Naive thymus-derived CD4-positive, alpha-beta T cell (primary cell): ENCODE measurements at regions not wholly inside any gene's neighbourhood (a gene's known extent, or its start where the extent isn't known, plus 50 kb on each side); places are given as distances from the start of the nearest gene placed in this dataset.

Experiments used
- ATAC-seq: fragments of 150-1000 bp; cut with Tn5 transposase; 2 replicates; pipeline ENCODE4 v1.10.0; 2021; ENCODE audit warnings: mild to moderate bottlenecking, moderate library complexity
- CTCF ChIA-PET: fragments of 350-600 bp; sonication (Branson Sonifier 250); formaldehyde crosslinking; loops from one replicate; lab custom pipeline; 2021; ENCODE audit warnings: antibody characterized with exemption; lab: Charles Lee
- POLR2A ChIA-PET: fragments of 350-600 bp; sonication (Branson Sonifier 250); formaldehyde crosslinking; loops from one replicate; lab custom pipeline; 2021; ENCODE audit warnings: antibody characterized with exemption, inconsistent platforms; lab: Charles Lee
- DNase-seq, 9 donors: peaks; one replicate each; pipeline versions ENCODE4 v3.0.0 to v3.0.0-alpha.2; 2020 to 2022; ENCODE audit warnings: mixed read lengths in 1 of 9
- H3K27ac ChIP-seq: one replicate; pipeline ENCODE4 v1.7.0; 2013; ENCODE audit warnings: mild to moderate bottlenecking, low read depth, low read length, moderate library complexity
- H3K27me3 ChIP-seq, 2 donors: one replicate each; pipeline ENCODE4 v1.7.0; 2013; ENCODE audit warnings: low read length in 2 of 2, mild to moderate bottlenecking in 2 of 2, moderate library complexity in 2 of 2; ENCODE audit not compliant: control insufficient read depth in 2 of 2, insufficient read depth in 2 of 2
- H3K36me3 ChIP-seq, 3 experiments: 1 replicate in 2 of 3; 2 replicates in 1 of 3; pipeline ENCODE4 v1.7.0; 2013; ENCODE audit warnings: low read length in 3 of 3, mild to moderate bottlenecking in 3 of 3, moderate library complexity in 1 of 3; ENCODE audit not compliant: insufficient read depth in 3 of 3, control insufficient read depth in 2 of 3
- H3K4me1 ChIP-seq, 2 donors: one replicate each; pipeline ENCODE4 v1.7.0; 2013; ENCODE audit warnings: low read length in 2 of 2, mild to moderate bottlenecking in 2 of 2, moderate library complexity in 1 of 2; ENCODE audit not compliant: control insufficient read depth in 2 of 2, insufficient read depth in 2 of 2
- H3K4me3 ChIP-seq: 2 replicates; pipeline ENCODE4 v1.7.0; 2013; ENCODE audit warnings: mild to moderate bottlenecking, low read length
- H3K9me3 ChIP-seq, 3 experiments: 1 replicate in 2 of 3; 2 replicates in 1 of 3; pipeline ENCODE4 v1.7.0; 2013; ENCODE audit warnings: low read length in 3 of 3; ENCODE audit not compliant: control insufficient read depth in 2 of 3
- H3K27ac Mint-ChIP-seq, 9 donors: one replicate each; pipeline ENCODE4 v1.8.0; 2020 to 2022; ENCODE audit warnings: mixed read lengths in 9 of 9, mild to moderate bottlenecking in 8 of 9, moderate library complexity in 5 of 9, inconsistent platforms in 2 of 9
- H3K27me3 Mint-ChIP-seq, 5 donors: one replicate each; pipeline ENCODE4 v1.8.0; 2021 to 2022; ENCODE audit warnings: mixed read lengths in 5 of 5, mild to moderate bottlenecking in 1 of 5
- H3K36me3 Mint-ChIP-seq, 5 donors: one replicate each; pipeline ENCODE4 v1.8.0; 2020 to 2022; ENCODE audit warnings: mixed read lengths in 5 of 5, mild to moderate bottlenecking in 3 of 5, inconsistent platforms in 1 of 5
- H3K4me1 Mint-ChIP-seq, 7 donors: one replicate each; pipeline ENCODE4 v1.8.0; 2020 to 2022; ENCODE audit warnings: mixed read lengths in 7 of 7, mild to moderate bottlenecking in 3 of 7, inconsistent platforms in 1 of 7
- H3K4me3 Mint-ChIP-seq, 10 donors: one replicate each; pipeline ENCODE4 v1.8.0; 2020 to 2022; ENCODE audit warnings: mild to moderate bottlenecking in 10 of 10, mixed read lengths in 10 of 10, moderate library complexity in 6 of 10, inconsistent platforms in 2 of 10
- H3K9me3 Mint-ChIP-seq, 11 donors: one replicate each; pipeline ENCODE4 v1.8.0; 2020 to 2022; ENCODE audit warnings: mixed read lengths in 11 of 11, mild to moderate bottlenecking in 4 of 11, inconsistent platforms in 1 of 11, moderate library complexity in 1 of 11
- intact Hi-C, 2 donors: fragments of 100-400 bp; cut with micrococcal nuclease; formaldehyde crosslinking; loops; one replicate each; pipeline ENCODE4 v1.15.1; 2023

DNA sequence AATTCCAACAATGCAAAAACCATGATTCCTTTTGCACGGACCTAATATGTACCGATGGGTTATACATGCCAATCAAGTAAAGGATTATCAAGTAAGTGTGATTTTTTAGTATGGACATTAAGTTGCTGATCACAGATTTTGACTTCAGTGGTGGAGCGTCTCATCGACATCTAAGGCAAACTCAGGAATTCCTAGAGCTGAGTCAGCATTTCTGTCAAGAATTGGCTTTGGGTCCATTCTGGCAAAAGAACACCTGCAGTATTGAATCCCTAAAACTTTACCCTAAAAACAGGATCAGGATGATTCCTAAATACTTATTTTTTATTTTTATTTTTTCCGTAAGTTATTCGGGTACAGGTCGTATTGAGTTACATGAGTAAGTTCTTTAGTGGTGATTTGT is 83.6 kb downstream of the HPGD start:
- Mint-ChIP-seq H3K27me3 (peaks cover 0 to 8% (median 0%) of the 10 kb centered on the region in 5 donors), H3K36me3 (no peaks in the 10 kb centered on the region), H3K4me3 (no peak overlapping the region), H3K27ac (no peak overlapping the region), H3K4me1 (peaks cover 0 to 2% (median 0%) of the 10 kb centered on the region in 7 donors), H3K9me3 (peaks cover 0 to 8% (median 2%) of the 10 kb centered on the region in 11 donors)
- H3K27ac ChIP-seq = no peak overlapping the region
- H3K9me3 ChIP-seq = no peaks in the 10 kb centered on the region
- H3K36me3 ChIP-seq = no peaks in the 10 kb centered on the region
- H3K4me1 ChIP-seq = no peaks in the 10 kb centered on the region
- no peak overlapping the region for H3K4me3 ChIP-seq
- ChIA-PET CTCF (no interaction called here), POLR2A (no interaction called here)
- intact Hi-C loops = no loop called here
- DNase-seq = no peak
- no peak for ATAC-seq
- no peaks in the 10 kb centered on the region for H3K27me3 ChIP-seq

DNA sequence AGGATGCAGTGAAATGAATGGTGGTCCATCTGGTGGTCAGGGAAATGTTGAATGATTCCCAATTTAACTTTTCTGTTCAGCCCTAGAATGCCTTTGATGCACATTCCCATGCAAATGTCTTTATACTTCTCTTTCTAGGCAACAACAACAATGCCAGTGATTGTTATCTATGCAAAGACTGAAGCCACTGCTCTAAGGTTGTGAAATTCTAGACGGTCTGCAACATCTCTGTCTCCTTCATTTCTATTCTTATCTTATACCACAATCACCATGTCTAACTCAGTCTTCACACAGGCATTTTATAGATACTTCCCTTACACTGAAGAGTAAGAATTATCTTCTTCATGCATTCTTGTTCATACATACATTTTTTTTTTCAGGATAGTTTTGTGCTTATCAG is 84.5 kb downstream of the HPGD start:
- H3K4me3 Mint-ChIP-seq = no peak overlapping the region

DNA sequence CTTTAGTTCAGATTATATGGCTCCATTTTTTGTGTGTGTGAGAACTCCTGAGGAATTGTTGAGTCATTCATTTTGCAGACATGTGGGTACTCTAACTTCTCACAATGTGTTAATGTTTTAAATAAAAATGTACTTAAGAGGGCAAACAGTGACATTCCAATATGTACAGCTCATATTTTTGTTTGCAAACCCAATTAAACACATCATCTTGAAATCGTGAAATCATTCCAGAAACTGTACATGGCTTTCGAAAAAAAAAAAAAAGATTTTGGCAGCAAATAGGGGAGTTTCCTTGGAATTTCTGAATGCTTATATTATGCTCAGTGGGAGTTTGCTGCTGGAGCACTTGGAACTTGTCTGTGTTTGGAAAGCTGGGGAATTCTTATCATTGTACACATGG is 85.0 kb downstream of the HPGD start:
- H3K9me3 ChIP-seq = no peaks in the 10 kb centered on the region
- H3K36me3 ChIP-seq = no peaks in the 10 kb centered on the region
- H3K4me3 ChIP-seq = no peak overlapping the region
- DNase-seq (no peak), ATAC-seq (no peak)
- peaks cover 0 to 5% (median 3%) of the 10 kb centered on the region in 11 donors for H3K9me3 Mint-ChIP-seq
- H3K4me1 Mint-ChIP-seq = peaks cover 0 to 2% (median 0%) of the 10 kb centered on the region in 7 donors
- H3K27me3 Mint-ChIP-seq = peaks cover 0 to 8% (median 0%) of the 10 kb centered on the region in 5 donors
- no peaks in the 10 kb centered on the region for H3K4me1 ChIP-seq
- H3K27me3 ChIP-seq = no peaks in the 10 kb centered on the region
- POLR2A ChIA-PET = no interaction called here
- H3K4me3 Mint-ChIP-seq = no peak overlapping the region
- CTCF ChIA-PET = no interaction called here
- H3K27ac ChIP-seq = no peak overlapping the region
- H3K27ac Mint-ChIP-seq = no peak overlapping the region
- peaks cover 0 to 3% (median 0%) of the 10 kb centered on the region in 5 donors for H3K36me3 Mint-ChIP-seq
- intact Hi-C loops = no loop called here

More for the DNA sequence above, 84.5 kb downstream of the HPGD start:
- ChIA-PET CTCF (no interaction called here), POLR2A (no interaction called here)
- H3K4me1 Mint-ChIP-seq = peaks cover 0 to 2% (median 0%) of the 10 kb centered on the region in 7 donors
- Histone ChIP-seq H3K4me3 (no peak overlapping the region), H3K36me3 (no peaks in the 10 kb centered on the region), H3K27me3 (no peaks in the 10 kb centered on the region), H3K4me1 (no peaks in the 10 kb centered on the region), H3K9me3 (no peaks in the 10 kb centered on the region), H3K27ac (no peak overlapping the region)
- H3K27ac Mint-ChIP-seq = no peak overlapping the region
- DNase-seq = no peak
- intact Hi-C loops = no loop called here
- H3K9me3 Mint-ChIP-seq = peaks cover 0 to 4% (median 3%) of the 10 kb centered on the region in 11 donors
- ATAC-seq = peak; percentile 50
- H3K36me3 Mint-ChIP-seq = peaks cover 0 to 3% (median 0%) of the 10 kb centered on the region in 5 donors
- peaks cover 0 to 8% (median 0%) of the 10 kb centered on the region in 5 donors for H3K27me3 Mint-ChIP-seq

DNA sequence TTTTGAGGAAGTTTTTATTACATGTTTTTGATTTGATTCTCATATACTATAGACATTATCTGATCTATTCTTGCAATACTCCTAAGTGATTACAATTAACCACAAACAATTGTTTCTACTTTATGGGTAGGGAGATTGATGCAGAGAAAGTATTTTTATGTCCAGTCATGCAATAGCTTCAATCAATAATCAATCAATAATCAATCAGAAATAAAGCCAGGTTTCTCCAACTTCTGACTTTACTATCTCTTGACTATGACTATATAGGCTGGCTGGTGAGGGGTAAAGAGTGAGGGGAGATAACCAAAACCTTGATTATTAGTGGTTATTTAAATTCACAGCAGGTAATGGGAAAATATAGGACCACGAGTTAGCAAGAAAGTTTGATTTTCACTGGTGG is 85.9 kb downstream of the HPGD start:
- CTCF ChIA-PET = no interaction called here
- H3K36me3 Mint-ChIP-seq = peaks cover 0 to 3% (median 0%) of the 10 kb centered on the region in 5 donors
- peaks cover 0 to 8% (median 0%) of the 10 kb centered on the region in 5 donors for H3K27me3 Mint-ChIP-seq

DNA sequence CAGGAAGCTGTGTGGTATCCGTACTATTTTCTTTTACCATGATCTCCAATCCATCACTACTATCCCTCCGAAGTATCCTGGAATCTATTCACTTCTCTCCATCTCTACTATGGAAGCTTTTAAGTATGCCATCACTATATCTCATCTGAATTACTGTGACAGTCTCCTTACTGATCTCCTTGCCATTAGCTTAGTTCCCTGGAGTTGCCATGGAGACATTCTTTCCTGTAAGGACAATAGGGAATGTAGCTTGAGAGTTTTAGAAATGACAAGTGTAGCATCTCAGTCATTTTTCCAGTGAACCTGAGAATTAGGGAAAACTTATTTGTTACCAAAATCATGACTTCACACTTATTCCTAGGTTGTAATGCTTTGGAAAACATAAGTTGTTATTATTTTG is 86.3 kb downstream of the HPGD start:
- Histone ChIP-seq H3K4me3 (no peak overlapping the region), H3K27me3 (no peaks in the 10 kb centered on the region), H3K36me3 (no peaks in the 10 kb centered on the region), H3K9me3 (no peaks in the 10 kb centered on the region), H3K4me1 (no peaks in the 10 kb centered on the region), H3K27ac (no peak overlapping the region)
- H3K36me3 Mint-ChIP-seq = peaks cover 0 to 3% (median 0%) of the 10 kb centered on the region in 5 donors
- peaks cover 0 to 2% (median 0%) of the 10 kb centered on the region in 7 donors for H3K4me1 Mint-ChIP-seq
- no peak for DNase-seq
- ChIA-PET CTCF (no interaction called here), POLR2A (no interaction called here)
- intact Hi-C loops = no loop called here
- H3K27me3 Mint-ChIP-seq = peaks cover 0 to 8% (median 0%) of the 10 kb centered on the region in 5 donors
- ATAC-seq = no peak
- peaks cover 0 to 5% (median 3%) of the 10 kb centered on the region in 11 donors for H3K9me3 Mint-ChIP-seq
- no peak overlapping the region for H3K4me3 Mint-ChIP-seq
- H3K27ac Mint-ChIP-seq = no peak overlapping the region

More for the DNA sequence above, 85.9 kb downstream of the HPGD start:
- no peaks in the 10 kb centered on the region for H3K9me3 ChIP-seq
- peaks cover 0 to 2% (median 0%) of the 10 kb centered on the region in 7 donors for H3K4me1 Mint-ChIP-seq
- no peak overlapping the region for H3K27ac Mint-ChIP-seq
- no peak overlapping the region for H3K4me3 Mint-ChIP-seq
- intact Hi-C loops = no loop called here
- POLR2A ChIA-PET = no interaction called here
- no peaks in the 10 kb centered on the region for H3K27me3 ChIP-seq
- no peak overlapping the region for H3K27ac ChIP-seq
- peaks cover 0 to 5% (median 3%) of the 10 kb centered on the region in 11 donors for H3K9me3 Mint-ChIP-seq
- no peak overlapping the region for H3K4me3 ChIP-seq
- DNase-seq (no peak), ATAC-seq (no peak)
- H3K4me1 ChIP-seq = no peaks in the 10 kb centered on the region
- no peaks in the 10 kb centered on the region for H3K36me3 ChIP-seq

DNA sequence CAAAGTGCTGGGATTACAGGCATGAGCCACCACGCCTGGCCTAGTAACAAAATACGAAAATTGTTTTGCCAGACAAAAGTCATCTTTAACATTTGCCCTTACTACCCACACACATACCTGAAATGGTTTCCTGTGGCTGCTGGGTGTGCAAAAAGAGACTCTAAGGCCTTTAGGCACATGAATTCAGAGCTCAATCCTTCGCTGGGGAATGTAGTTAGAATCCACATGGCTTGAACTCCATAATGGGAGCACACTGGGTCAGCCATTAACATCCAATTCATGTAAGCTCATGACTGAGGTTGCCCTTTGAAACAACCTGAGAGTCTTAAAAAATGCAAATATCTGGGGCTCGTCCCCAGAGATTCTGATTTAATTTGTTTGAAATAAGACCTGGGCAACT is 87.8 kb downstream of the HPGD start:
- H3K36me3 Mint-ChIP-seq = peaks cover 0 to 3% (median 0%) of the 10 kb centered on the region in 5 donors

DNA sequence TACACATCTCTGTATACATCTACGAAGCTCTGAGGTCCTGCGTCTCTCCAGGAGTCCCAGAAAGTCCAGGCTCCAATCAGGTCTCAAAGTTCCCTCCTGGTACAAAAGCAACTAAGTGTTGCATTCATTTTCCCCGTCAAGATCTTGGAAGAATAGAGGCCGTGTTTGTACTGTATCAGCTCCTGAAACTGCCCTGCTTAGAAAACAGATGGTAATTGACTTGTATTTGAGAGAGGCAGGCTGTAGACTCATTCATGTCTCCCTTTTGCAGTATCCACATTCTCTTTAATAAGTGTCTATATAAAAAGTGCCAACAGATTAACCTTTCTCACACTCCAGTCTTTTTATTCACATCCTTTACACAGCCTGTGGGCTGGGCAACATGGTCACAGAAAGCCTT is 91.7 kb downstream of the HPGD start:
- Mint-ChIP-seq H3K27me3 (peaks cover 0 to 11% (median 1%) of the 10 kb centered on the region in 5 donors), H3K9me3 (peaks cover 0 to 5% (median 0%) of the 10 kb centered on the region in 11 donors), H3K4me3 (no peak overlapping the region), H3K4me1 (no peaks in the 10 kb centered on the region), H3K27ac (no peak overlapping the region), H3K36me3 (peaks cover 0 to 3% (median 0%) of the 10 kb centered on the region in 5 donors)
- Histone ChIP-seq H3K27ac (no peak overlapping the region), H3K9me3 (no peaks in the 10 kb centered on the region), H3K4me1 (no peaks in the 10 kb centered on the region), H3K36me3 (no peaks in the 10 kb centered on the region), H3K4me3 (no peak overlapping the region), H3K27me3 (no peaks in the 10 kb centered on the region)
- ChIA-PET POLR2A (no interaction called here), CTCF (no interaction called here)
- intact Hi-C loops = no loop called here
- DNase-seq = no peak
- no peak for ATAC-seq

More for the DNA sequence above, 87.8 kb downstream of the HPGD start:
- Histone ChIP-seq H3K4me3 (no peak overlapping the region), H3K27ac (no peak overlapping the region), H3K27me3 (no peaks in the 10 kb centered on the region), H3K36me3 (no peaks in the 10 kb centered on the region), H3K9me3 (no peaks in the 10 kb centered on the region), H3K4me1 (no peaks in the 10 kb centered on the region)
- DNase-seq (no peak), ATAC-seq (no peak)
- ChIA-PET POLR2A (no interaction called here), CTCF (no interaction called here)
- intact Hi-C loops = no loop called here
- peak overlapping the region in 2 of 9 donors; percentile 39 to 51 for H3K27ac Mint-ChIP-seq
- H3K27me3 Mint-ChIP-seq = peaks cover 0 to 8% (median 0%) of the 10 kb centered on the region in 5 donors
- H3K4me3 Mint-ChIP-seq = no peak overlapping the region
- peaks cover 0 to 2% (median 0%) of the 10 kb centered on the region in 7 donors for H3K4me1 Mint-ChIP-seq
- H3K9me3 Mint-ChIP-seq = peaks cover 0 to 5% (median 0%) of the 10 kb centered on the region in 11 donors
